ENCODE measurements at regions not wholly inside any gene's neighbourhood (a gene's known extent, or its start where the extent isn't known, plus 50 kb on each side); places are given as distances from the start of the nearest gene placed in this dataset.
"Not testable (repeated sequence)": the region's sequence is repeated elsewhere in the genome, so short reads cannot be mapped to it uniquely, and the experiment has no call there.

DNA sequence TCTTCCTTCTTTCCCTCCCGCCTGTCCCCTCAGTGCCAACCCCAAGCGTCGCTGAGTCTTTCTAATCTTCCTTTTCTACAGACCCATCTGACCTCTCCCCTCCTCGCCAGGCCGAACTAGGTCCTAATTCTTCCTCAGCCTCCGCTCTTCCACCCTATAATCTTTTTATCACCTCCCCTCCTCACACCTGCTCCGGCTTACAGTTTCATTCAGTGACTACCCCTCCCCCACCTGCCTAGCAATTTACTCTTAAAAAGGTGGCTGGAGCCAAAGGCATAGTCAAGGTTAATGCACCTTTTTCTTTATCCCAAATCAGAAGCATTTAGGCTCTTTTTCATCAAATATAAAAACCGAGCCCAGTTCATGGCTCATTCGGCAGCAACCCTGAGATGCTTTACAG is 225.6 kb upstream of the DUSP10 start:
- not testable (repeated sequence) for TF ChIP-seq POLR2A (IDR thresholded peaks at IDR 0.05)
- TF ChIP-seq, protein P1, sequence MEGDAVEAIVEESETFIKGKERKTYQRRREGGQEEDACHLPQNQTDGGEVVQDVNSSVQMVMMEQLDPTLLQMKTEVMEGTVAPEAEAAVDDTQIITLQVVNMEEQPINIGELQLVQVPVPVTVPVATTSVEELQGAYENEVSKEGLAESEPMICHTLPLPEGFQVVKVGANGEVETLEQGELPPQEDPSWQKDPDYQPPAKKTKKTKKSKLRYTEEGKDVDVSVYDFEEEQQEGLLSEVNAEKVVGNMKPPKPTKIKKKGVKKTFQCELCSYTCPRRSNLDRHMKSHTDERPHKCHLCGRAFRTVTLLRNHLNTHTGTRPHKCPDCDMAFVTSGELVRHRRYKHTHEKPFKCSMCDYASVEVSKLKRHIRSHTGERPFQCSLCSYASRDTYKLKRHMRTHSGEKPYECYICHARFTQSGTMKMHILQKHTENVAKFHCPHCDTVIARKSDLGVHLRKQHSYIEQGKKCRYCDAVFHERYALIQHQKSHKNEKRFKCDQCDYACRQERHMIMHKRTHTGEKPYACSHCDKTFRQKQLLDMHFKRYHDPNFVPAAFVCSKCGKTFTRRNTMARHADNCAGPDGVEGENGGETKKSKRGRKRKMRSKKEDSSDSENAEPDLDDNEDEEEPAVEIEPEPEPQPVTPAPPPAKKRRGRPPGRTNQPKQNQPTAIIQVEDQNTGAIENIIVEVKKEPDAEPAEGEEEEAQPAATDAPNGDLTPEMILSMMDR (IDR thresholded peaks at IDR 0.05) = not testable (repeated sequence)
